GM21447 (cell line): ENCODE measurements at regions not wholly inside any gene's neighbourhood (a gene's known extent, or its start where the extent isn't known, plus 50 kb on each side); places are given as distances from the start of the nearest gene placed in this dataset.
"Not testable (repeated sequence)": the region's sequence is repeated elsewhere in the genome, so short reads cannot be mapped to it uniquely, and the experiment has no call there.

Source experiments
- ATAC-seq: cut with Tn5 transposase; IDR thresholded peaks from one replicate; pipeline ENCODE4 v1.9.1; 2021; ENCODE audit not compliant: unreplicated experiment

GRCh38 chr12:42932936-42933335 lies 343.4 kb upstream of the PRICKLE1 start:
- no peak for ATAC-seq

DNA sequence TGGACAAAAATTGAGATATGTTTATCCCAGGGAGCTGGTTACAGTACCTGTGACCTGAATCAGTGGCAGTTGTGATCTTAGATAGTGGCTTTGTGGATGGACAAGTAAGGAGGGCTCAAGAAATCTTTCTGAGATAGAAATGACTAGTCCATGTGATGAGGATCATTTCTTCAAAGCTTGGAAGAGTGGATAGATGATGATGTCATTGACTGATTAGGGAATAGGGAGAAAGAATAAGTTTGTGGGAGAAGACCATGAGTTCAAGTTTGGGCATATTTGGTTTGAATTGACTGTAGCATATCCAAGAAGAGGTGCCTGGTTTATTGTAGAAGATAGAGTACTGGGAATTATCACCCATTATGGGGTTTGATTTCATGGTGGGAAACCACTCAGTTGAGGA lies 336.7 kb upstream of the PRICKLE1 start:
- ATAC-seq = no peak

GRCh38 chr12:42924482-42924881 lies 334.9 kb upstream of the PRICKLE1 start:
- ATAC-seq = no peak

DNA sequence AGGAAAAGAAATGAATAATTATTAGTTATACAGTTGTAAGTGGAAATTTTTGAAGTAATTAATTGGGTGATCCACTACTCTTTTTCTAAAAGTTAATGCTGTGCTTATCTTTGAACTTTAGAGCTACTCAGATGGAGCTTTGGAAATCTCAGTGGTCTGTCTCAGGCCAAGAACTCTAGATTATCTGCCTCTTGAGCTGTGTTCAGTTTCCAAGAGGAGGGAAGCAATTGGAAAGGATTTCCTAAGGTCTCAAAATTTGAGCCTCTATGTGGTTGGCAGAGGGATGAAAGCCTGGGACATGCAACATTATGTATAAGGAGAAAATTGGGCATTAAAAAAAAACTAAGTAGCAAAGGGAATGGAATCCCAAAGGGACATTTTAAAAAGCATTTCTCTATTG lies 334.0 kb upstream of the PRICKLE1 start:
- ATAC-seq = no peak

DNA sequence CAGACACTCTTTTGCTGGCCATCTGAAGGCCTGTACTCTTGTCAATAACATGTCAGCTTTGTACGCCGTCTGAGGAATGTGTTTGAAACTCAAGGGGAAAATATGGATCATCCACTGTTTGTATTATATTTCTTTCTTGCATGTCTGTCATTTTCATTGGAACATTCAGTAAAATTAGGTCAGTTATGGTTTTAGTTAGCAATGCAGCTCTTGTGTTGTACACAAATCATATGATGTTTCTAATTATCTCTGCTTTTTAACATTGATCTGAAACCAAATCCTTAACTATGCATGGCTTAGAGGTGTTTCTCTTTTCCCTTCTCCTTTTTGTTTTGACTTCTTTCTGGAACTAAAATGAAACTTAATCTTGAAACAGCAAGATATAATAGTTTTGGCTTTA lies 333.6 kb upstream of the PRICKLE1 start:
- ATAC-seq = no peak

DNA sequence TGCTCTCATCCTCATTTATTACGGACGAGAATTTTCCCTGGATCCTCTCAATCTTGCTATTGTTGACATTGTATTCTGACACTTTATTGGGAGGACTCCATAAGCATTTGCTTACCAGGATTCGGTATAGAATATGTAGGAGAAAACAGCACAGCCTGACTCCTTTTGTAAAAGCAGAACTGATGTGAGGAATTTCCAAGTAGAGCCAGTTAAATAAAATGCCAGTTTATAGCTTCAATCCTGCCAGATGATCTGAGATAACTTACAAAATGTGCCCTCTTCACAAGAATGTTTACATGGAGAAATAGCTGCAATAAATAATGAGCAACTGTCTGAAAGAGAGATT lies 332.9 kb upstream of the PRICKLE1 start:
- ATAC-seq = no peak

GRCh38 chr12:42921741-42922504 lies 332.4 kb upstream of the PRICKLE1 start:
- no peak for ATAC-seq

GRCh38 chr12:42919691-42920090 lies 330.1 kb upstream of the PRICKLE1 start:
- no peak for ATAC-seq

GRCh38 chr12:42918443-42918842 lies 328.9 kb upstream of the PRICKLE1 start:
- no peak for ATAC-seq

DNA sequence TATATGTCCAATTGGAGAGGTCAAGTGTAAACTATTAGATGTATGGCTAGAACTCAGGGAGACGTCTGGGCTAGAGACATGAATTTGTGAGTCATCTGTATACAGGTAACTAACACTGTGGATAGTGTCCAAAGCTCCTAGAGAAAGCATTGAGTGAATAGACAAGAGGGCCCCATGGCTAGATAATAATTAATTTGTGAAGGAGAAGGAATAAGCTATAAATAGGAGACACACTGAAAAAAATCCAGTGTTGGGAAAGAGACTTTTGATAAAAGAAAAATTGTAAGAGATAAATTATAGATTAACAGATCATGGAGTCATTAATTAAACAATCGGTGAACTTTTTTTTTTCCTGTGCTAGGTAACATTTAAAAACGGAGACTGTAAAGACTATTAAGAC lies 326.6 kb upstream of the PRICKLE1 start:
- ATAC-seq = no peak

GRCh38 chr12:42915426-42915825 lies 325.9 kb upstream of the PRICKLE1 start:
- ATAC-seq = no peak

GRCh38 chr12:42912367-42912766 lies 322.8 kb upstream of the PRICKLE1 start:
- no peak for ATAC-seq

DNA sequence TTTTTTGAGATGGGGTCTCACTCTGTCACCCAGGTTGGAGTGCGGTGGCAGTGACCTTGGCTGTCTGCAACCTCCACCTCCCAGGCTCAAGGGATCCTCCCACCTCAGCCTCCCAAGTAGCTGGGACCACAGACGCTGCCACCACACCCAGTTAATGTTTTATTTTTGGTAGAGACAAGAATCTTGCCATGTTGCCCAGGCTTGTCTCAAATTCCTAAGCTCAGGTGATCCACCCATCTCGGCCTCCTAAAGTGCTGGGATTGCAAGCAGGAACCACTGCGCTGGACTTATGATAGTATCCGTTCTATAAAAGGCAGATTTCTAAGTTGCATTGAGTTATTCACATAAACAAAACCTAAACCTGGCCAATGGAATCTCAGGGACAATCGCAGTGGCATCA lies 321.1 kb upstream of the PRICKLE1 start:
- ATAC-seq = no peak

DNA sequence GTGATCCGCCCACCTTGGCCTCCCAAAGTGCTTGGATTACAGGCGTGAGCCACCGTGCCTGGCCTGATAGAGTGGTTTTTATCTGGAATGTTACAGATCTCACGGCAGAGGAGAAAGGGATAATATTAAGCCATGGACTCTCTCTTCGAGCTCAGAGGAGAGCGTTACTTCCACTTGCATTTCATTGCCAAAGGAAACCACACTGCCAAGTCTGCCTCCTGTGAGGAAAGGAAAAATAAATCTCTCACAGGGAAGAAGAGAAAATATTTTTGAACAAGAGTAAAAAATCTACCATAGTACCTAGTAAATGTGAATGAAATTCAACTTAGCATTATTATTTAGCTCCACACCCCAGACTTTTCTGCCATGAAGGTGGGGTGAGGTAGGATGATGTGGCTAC lies 319.2 kb upstream of the PRICKLE1 start:
- ATAC-seq = no peak

GRCh38 chr12:42906801-42907200 lies 317.3 kb upstream of the PRICKLE1 start:
- ATAC-seq = not testable (repeated sequence)

DNA sequence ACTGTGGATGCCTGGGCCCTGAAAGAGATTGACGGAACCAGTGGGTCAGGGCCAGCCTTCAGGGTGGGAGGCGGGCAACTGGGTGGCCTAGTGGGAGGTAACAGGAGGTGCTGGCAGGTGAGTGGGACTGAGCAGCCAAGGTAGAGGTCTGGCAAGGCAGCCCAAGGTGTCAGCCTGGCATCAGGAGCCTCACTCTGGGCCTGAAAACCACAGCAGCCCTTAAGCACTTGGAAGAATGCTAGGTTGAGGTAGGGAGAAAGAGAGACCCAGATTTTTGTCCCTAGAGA lies 315.8 kb upstream of the PRICKLE1 start:
- no peak for ATAC-seq

DNA sequence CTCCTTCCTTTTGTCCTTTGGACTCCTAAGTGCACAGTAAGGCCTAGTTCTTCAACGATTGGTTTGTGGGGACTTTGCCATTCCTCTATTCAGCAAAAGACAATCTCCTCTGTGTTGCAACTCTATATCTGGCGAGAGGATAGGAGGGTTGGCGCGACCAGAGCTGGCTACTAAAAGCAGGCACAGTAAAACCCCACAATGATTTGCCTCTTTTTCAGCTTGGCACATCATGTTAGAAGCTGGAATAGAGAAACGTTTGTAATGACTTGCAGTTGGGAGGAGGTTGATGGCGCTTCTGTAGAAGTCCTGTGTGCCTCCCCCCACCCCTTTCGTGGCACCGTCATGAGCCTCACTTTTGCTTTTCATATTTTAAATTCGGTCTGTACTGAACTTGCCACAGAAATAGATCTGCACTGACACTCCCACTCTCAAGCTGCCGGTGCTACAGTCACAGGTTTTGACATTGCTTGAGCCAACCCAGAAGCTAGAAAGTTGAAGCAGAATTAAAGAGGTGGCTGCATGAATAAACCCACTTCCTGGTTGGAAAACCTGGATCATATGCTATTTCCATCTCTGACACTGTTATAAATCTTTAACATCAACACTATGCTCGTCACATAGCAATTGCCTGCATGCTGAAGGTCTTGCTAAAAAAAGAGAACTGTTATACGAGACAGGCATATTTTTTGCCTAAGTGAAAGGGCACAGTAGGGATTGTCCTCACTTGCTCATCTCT lies 315.3 kb upstream of the PRICKLE1 start:
- ATAC-seq = no peak

GRCh38 chr12:42903736-42904135 lies 314.2 kb upstream of the PRICKLE1 start:
- ATAC-seq = no peak

DNA sequence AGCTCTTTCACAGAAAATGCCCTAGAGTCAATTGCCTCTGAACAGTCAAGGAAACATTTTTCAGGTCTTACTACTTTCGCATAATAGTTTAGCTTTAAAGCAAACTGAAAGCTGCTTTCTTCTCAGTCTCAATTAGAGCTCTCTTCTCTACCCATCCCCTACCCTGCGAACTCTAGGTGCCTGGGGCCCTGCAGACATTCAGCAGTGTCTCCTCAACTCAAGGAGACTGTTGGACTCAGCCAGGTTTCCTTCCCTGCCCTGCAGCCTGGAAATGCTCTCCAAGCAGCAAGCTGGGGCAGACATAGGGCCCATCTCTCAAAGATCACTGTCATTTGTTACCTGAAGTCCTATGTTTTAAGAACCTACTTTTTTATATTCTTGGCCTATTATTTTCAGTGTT lies 312.5 kb upstream of the PRICKLE1 start:
- ATAC-seq = no peak

- ATAC-seq = no peak
Observed at GRCh38 chr12:42893803-42894202, 304.3 kb upstream of the PRICKLE1 start.

- no peak for ATAC-seq
Observed at GRCh38 chr12:42892702-42893551, 303.4 kb upstream of the PRICKLE1 start.

- no peak for ATAC-seq
Observed at GRCh38 chr12:42887657-42888056, 298.1 kb upstream of the PRICKLE1 start.
